ENCODE measurements at regions not wholly inside any gene's neighbourhood (a gene's known extent, or its start where the extent isn't known, plus 50 kb on each side); places are given as distances from the start of the nearest gene placed in this dataset.
"Not testable (repeated sequence)": the region's sequence is repeated elsewhere in the genome, so short reads cannot be mapped to it uniquely, and the experiment has no call there.

DNA sequence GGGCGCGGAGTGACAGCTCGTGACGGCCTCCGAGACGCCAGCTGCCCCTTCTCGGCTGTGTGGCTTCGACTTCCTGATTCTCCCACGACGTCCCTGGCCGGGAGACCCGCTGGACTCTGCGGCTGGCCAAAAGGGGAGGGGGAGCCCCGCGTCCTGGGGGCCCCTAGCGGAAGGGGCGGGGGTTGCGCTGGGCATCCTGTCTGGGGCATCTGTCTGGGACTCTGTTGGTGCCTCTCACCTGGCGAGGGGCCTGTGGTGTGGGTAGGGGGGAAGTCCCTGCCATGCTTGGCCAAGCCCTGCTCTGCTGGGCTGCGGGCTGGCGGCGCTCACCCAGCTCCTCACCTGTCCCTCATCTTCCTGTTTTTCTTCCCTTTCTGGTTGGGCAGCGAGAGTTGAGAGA lies 171.6 kb upstream of the OSBPL11 start:
- not testable (repeated sequence) for ATAC-seq

DNA sequence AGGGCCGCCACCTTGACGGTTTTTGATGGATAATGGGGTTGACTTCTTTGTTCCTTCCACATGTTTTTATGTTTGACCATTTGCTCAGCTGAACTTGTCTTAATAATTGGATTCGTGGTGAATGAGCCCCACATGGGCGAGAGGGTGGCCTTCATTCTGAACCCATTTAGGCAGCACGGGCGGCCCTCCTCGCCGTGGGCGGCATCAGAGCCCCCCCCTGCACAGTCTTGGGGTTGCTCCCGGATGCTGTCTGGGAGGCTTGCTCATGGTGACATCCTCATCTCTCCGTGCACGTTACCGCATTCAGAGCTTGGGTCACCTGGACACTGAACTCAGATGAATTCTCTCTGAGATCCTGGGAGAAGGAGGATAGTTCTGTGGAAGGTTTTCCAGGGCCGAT lies 172.3 kb upstream of the OSBPL11 start:
- TF ChIP-seq TOX (CRISPR knock-in tag; IDR thresholded peaks at IDR 0.05; ENCODE audit: borderline replicate concordance) (no peak), ZNF565 (CRISPR knock-in tag; conservative IDR thresholded peaks at IDR 0.05; ENCODE audit: low read depth) (no peak), PPARA (CRISPR knock-in tag; IDR thresholded peaks at IDR 0.05; ENCODE audit: borderline replicate concordance) (no peak)
- TF ChIP-seq, protein P1, sequence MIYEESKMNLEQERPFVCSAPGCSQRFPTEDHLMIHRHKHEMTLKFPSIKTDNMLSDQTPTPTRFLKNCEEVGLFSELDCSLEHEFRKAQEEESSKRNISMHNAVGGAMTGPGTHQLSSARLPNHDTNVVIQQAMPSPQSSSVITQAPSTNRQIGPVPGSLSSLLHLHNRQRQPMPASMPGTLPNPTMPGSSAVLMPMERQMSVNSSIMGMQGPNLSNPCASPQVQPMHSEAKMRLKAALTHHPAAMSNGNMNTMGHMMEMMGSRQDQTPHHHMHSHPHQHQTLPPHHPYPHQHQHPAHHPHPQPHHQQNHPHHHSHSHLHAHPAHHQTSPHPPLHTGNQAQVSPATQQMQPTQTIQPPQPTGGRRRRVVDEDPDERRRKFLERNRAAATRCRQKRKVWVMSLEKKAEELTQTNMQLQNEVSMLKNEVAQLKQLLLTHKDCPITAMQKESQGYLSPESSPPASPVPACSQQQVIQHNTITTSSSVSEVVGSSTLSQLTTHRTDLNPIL (CRISPR knock-in tag; IDR thresholded peaks at IDR 0.05; ENCODE audit: low read depth) = no peak
- ATAC-seq = no peak

DNA sequence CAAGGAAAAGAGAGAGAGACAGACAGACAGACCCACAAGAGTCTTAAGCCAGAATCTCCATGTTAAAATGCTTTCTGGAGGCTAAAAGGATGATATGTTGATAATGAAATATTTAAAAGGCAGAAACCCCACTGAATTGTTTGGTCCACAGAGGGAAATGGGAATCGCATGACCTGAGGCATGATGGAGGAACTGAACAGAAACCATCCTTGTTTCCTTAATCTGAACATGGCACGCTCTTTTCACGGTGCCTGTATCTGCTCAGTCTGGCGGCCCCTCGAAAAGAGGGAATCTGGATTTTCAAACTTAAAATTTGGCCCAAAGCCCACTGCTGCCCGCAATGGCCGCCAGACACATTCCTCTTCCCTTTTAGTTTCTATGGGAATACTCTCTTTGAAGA lies 173.5 kb upstream of the OSBPL11 start:
- ATAC-seq = not testable (repeated sequence)

DNA sequence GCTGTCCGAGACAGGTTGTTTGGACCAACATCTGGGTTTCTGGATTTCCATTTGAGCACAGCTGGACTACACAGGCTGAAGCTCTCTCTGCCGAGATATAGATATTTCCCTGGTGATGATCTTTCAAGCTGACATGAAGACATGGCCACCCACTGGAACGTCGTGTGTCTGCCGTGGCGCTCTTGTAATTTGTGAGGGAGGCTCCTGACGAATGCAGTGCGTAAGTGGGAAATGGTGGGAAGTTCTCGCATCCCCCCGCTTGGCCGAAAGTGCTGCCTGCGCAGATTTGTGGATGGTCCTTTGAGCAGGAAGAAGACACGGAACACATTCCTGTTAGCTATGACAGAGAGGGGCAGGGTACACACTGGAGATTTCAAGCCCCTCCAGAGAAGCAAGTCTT lies 176.2 kb upstream of the OSBPL11 start:
- not testable (repeated sequence) for ATAC-seq

DNA sequence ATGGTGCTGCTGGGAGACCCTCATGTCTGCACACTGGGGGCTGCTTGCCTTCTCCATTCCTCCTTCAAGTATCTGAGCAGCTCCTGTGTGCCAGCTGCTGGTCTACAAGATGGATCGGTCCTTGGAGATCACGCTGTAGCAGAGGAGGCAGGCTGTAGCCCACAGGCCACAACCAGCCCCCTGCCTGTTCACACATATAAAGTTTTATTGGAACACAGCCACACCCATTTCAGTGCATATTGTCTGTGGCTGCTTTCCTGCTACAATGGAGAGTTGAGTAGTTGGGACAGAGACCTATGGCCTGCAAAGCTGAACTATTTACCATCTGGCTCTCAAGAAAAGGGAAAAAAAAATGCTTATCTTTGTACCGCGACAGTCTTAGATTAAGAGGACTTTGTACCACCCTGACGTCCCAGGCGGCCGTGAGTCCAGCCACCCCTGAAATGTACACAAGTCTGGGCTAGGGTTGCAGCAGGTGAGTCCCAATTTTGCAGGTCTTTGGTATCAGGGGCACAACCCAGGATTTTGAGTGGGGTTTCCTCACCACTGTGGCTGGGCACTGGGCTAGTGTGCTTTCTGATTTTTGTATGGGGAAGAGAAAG lies 179.2 kb upstream of the OSBPL11 start:
- ATAC-seq = not testable (repeated sequence)

DNA sequence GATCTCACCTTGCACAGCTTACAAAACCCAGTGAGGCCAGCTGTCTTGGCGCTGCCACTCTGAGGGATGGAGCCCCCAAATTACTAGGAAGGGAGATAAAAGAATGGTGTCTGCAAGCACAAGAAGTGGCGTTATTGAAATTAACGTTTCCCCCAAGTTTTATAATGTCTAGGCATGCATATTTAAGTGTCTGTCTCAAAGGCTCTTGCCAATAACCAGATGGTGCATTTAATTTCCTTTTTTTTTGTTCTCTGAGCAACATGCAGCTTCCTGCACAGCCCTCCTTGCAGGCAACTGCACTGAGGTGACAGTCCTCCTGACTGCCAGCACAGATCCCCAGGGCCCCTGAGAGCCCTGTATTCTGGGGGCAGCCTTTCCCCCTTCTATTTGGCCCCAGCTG lies 179.8 kb upstream of the OSBPL11 start:
- not testable (repeated sequence) for ATAC-seq

DNA sequence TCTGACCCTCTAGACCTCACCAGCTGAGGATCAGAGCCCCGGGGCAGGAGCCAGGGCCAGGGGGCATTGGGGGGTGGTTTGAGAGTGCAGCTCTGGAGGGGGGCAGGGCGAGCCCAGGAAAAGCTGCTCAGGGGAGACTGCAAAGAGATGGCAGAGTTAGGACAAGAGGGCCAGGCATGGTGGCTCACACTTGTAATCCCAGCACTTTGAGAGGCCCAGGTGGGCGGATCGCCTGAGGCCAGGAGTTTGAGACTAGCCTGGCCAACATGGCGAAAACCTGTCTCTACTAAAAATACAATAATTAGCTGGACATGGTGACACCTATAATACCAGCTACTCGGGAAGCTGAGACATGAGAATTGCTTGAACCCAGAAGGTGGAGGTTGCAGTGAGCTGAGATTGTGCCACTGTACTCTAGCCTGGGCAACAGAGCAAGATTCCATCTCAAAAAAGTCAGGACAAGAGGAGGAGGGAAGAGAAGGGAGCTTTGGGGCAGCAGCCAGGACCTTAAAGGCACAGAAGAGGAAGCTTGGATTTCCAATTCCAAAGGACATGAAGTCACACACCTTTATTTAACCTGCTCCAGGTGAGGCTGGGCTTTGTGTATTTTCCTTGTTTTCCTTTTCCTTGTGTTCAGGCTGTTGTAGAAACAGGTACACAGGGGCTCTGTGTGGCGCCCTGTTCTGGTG lies 180.5 kb upstream of the OSBPL11 start:
- not testable (repeated sequence) for ATAC-seq

DNA sequence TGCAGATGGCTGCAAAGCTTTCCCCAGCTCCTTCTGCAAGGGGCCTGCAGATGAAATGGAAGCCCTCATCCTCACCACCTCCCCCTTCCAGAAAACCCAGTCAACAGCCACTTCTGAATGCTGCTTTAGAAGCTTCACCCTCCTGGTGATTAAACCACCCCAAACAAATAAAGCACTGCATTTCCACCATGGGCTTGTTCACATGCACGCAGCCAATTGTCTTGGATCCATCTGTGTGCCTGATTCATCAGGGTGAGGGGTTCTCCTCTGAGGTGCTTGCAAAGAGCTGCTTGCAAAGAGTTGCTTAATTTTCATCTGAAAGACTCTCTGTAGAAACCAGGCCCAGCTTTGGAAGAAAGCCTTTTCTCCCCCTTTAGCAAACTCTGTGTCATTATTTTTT lies 184.0 kb upstream of the OSBPL11 start:
- not testable (repeated sequence) for ATAC-seq

DNA sequence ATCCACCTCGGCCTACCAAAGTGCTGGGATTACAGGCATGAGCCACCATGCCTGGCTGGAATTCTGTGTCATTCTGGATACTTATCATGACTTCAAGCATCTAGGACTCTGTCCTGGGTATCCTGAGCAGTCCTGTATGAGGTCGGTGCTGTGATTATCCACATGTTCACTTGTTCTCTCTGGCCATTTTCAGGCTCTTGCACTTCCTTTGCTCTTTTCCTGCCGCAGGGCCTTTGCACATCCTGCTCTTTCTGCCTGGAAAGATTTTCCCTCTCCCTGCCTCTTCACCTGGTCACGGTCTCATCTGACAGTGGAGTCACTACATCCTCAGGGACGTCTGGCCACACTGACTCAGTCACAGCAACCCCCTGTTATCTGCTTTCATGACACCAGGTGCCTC lies 184.6 kb upstream of the OSBPL11 start:
- not testable (repeated sequence) for ATAC-seq

DNA sequence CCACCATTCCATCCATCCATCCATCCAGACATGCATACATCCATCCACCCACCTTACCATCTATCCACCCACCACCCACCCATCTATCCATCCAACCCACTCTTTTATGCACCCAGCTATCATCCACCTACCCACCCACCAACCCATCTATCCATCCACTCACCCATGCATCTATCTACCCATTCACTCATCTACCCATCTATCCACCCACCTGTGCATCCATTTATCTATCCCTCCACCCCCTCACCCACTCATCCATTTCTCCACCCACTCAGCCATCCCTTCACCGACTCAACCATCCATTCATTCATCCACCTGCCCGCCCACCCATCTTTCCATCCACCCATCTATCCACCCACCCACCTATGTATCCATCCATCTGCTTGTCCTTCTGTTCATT lies 186.4 kb upstream of the OSBPL11 start:
- ATAC-seq = not testable (repeated sequence)

DNA sequence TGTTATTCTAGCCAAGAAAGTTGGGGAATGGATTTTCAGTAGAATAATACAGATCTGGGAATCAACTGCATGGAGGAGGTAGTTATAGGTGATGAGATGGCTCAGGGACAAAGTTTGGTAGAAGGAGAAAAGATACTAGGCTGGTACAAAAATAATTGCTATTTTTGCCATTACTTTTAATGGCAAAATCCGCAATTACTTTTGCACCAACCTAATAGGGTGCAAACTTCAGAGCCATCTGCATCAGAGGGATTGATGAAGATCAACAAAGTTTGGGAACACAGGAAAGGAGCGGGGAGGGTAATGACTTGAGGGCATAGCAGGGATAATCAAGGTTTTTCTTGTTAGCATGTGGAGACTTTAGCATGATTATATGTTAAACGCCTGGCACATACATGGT lies 178.7 kb upstream of the ROPN1B start:
- not testable (repeated sequence) for ATAC-seq

DNA sequence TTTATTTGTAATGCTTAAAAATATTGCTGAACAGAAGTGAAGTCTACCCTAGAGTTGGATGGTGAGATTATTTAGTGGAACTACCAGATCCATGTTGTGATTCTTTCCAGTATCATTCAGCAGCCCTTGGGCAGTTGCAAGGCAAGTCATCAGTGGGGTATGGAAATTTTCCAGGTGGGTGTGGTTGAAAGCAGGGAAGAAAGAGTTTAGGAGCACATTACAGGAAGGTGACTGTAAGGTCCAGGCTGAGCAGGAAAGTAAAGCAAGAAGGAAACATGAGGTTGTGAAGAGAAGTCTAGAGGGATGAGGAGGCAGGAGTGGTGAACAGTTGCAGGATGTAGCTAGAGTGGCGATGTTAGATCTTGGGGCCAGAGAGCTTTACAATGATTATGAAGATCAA lies 178.0 kb upstream of the ROPN1B start:
- ATAC-seq = not testable (repeated sequence)

DNA sequence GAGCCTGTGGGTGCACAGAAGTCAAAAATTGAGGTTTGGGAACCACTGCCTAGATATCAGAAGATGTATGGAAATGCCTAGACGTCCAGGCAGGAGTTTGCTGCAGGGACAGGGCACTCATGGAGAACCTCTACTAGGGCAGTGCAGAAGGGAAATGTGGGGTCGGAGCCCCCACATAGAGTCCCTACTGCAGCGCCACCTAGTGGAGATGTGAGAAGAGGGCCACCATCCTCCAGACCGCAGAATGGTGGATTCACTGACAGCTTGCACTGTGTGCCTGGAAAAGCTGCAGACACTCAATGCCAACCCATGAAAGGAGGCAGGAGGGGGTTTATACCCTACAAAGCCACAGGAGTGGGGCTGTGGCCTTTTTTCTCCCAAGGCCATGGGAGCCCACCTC lies 159.0 kb upstream of the ROPN1B start:
- not testable (repeated sequence) for ATAC-seq

DNA sequence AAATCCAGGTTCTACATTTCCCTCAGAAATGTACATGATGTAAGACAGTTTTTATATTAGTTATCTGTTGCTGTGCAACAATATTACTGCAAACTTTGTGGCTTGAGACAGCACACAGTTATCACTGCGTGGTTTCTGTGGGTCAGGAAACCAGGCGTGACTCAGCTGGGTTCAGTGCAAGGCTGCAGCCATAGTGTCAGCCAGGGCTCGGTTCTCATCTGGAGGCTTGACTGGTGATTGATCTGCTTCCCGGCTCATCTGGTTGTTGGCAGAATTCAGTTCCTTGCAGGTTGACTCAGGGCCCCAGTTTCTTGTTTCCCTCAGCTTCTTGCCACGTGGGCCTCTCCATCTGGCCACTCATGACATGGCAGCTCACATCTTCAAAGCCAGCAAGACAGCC lies 146.8 kb upstream of the ROPN1B start:
- not testable (repeated sequence) for ATAC-seq

DNA sequence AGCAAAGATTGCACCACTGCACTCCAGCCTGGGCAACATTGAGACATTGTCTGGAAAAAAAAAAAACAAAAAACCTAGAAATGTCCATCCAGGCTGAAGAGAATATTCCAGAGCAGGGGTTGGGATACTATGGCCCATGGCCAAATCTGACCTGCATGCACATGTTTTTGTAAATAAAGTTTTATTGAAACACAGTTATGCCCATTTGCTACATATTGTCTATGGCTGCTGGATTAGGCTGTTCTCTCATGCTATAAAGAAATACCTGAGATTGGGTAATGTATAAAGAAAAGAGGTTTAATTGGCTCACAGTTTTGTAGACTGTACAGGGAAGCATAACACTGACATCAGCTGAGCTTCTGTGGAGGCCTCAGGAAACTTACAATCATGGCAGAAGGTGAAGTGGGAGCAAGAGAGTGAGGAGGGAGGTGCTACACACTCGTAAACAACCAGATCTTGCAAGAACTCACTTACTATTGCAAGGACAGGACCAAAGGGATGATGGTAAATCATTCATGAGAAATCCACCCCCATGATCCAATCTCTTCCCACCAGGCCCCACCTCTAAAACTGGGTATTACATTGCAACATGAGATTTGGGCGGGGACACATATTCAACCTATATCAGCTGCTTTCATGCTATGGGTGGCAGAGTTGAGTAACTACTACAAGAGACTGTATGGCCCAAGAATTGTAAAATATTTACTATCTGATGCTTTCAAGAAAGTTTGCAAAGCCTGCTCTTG lies 137.8 kb upstream of the ROPN1B start:
- ATAC-seq = not testable (repeated sequence)

DNA sequence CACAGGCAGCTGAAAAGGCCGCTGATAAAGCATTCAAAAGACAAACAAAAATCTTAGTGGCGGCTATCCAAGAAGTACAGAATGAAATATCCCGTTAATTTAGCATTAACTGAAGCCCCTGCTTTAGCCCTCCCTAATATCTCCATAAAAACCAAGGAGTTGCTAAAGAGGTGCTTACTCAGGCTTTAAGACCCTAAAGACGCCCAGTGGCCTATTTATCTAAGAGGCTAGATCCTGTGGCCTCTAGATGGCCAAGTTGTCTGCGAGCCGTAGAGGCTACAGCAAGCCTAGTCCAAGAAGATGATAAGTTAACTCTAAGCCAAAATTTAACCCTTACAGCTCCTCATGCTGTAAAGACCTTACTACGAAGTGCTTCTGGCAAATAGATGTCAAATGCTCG lies 133.4 kb upstream of the ROPN1B start:
- ATAC-seq = not testable (repeated sequence)

DNA sequence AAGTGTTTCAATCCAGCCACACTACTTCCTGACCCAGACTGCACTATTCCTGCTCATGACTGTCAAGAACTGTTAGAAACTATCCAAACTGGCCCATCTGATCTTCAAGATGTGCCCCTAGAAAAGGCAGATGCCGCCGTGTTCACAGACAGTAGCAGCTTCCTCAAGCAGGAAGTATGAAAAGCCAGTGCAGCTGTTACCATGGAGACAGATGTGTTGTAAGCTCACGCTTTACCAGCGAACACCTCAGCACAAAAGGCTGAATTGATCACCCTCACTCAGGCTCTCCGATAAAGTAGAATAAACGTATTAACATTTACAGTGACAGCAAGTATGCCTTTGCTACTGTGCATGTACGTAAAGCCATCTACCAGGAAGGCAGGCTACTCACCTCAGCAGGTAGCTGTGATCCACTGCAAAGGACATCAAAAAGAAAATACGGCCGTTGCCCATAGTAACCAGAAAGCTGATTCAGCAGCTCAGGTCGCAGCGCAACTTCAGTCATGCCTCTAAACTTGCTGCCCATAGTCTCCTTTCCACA lies 132.9 kb upstream of the ROPN1B start:
- not testable (repeated sequence) for ATAC-seq

DNA sequence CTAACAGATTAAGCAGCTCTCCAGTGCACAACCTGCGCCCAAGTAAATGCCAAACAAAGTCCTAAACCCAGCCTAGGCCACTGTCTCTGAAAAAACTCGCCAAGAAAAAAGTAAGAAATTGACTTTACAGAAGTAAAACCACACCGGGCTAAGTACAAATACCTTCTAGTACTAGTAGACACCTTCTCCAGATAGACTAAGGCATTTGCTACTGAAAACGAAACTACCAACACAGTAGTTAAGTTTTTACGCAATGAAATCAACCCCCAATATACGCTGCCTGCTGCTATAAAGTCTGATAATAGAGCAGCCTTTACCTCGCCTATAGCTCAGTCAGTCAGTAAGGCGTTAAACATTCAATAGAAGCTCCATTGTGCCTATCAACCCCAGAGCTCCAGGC lies 132.2 kb upstream of the ROPN1B start:
- not testable (repeated sequence) for ATAC-seq

DNA sequence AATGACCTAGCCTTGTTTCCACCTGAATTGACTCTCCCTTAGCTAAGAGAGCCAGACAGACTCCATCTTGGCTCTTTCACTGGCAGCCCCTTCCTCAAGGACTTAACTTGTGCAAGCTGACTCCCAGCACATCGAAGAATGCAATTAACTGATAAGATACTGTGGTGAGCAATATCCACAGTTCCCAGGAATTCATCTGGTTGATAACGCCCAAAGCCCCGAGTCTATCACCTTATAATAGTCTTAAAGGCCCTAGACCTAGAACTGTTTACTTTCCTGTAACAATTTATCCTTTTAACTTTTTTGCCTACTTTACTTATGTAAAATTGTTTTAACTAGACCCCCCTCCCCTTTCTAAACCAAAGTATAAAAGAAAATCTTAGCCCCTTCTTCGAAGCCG lies 130.1 kb upstream of the ROPN1B start:
- not testable (repeated sequence) for ATAC-seq

DNA sequence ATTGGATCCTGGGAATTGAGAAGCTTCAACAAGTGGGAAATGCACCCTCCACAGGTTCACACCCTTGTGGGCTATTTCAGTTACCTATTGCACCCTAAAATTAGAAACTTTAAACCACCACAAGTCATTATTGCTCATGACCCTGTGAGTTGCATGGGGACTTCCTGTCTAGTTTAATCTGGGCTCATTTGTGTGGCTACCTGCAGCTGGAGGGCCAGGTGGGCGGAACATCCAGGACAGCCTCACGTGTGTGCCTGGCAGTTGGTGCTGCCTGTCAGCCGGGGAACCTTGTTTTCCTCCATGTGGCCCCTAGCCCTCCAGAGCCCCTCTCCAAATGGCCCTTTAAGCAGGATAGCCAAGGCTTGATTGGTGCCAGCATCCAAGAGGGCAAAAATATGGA lies 128.5 kb upstream of the ROPN1B start:
- ATAC-seq = not testable (repeated sequence)

DNA sequence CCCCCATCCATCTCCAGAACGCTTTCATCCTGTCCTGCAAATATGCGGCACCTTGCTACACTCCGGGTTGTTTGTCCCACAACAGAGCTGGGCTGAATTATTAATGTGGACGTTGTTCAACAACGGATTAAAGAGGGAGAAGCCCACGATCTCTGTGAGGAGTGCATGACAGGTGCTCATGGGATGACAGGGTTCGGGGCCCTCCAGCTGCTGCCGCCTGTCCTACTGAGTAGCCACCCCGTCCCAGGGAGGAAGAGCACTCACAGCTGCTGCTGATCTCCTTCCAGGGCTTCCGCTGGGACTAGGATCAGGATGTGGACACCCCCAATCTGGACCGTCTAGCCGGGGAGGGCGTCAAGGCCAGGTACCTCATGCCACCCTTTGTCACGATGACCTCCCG lies 121.0 kb upstream of the ROPN1B start:
- ATAC-seq = not testable (repeated sequence)
